ENCODE measurements at regions not wholly inside any gene's neighbourhood (a gene's known extent, or its start where the extent isn't known, plus 50 kb on each side); places are given as distances from the start of the nearest gene placed in this dataset.

DNA sequence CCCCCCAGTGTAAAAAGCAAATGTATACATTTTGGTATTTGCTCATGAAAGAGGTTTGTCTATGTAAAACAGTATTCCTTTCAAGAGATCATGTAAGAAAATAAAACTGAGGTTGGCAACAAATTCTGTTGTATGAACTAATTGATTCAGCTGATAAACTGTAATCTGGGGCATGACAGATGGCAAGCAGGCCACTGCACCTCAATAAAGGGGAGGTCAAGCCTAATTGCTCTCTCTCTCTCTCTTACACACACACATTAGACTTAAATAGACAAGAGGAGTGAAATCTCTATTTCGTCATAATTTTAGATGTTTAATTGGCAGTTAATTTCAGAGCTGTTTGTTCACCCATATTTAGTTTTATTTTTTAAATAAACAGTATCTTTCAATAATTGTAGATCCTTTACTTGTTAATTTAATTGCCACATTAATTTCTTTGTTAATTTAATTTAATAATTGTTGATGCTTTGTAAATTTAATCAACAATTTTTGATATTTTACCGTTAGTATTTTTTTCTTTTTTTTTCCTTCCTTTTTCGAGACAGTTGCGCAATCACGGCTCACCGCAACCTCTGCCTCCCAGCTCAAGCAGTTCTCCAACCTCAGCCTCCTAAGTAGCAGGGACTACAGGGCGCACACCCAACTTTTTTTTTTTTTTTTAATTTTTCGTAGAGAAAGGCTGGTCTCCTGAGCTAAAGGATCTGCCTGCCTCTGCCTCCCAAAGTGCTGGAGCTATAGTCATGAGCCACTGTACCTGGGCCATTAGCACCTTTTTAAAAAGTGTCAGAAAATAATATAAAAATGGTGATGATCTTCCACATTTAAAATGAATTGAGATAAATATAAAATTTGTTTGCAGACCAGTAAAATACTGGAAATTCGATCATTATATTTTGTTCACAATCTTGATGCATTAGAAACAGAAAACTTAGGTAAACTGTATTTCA lies 577.7 kb downstream of the SLC16A7 start:
- Histone ChIP-seq H3K36me3 (ENCODE audit: low read depth) (no peaks in the 10 kb centered on the region), H3K9me3 (ENCODE audit: insufficient read depth, low read depth) (peaks cover 6% of the 10 kb centered on the region; the same call in 1 of the 2 replicates), H3K4me3 (no peak overlapping the region), H3K4me2 (no peak overlapping the region), H3K27me3 (ENCODE audit: insufficient read depth, low read depth) (no peaks in the 10 kb centered on the region), H3K27ac (no peak overlapping the region), H3K79me2 (ENCODE audit: low read depth) (no peaks in the 10 kb centered on the region), H3F3A (ENCODE audit: insufficient read depth, low read depth) (no peaks in the 10 kb centered on the region; the same call in 1 of the 2 replicates), H2AFZ (no peak overlapping the region), H3K4me1 (replicated peaks; ENCODE audit: insufficient read depth) (peaks cover 13% of the 10 kb centered on the region), H3K9me2 (ENCODE audit: insufficient read depth) (no peaks in the 10 kb centered on the region), H4K20me1 (ENCODE audit: insufficient read depth) (no peaks in the 10 kb centered on the region)
- BruUV-seq (replicated peaks), result no TSS peak
- no peak for DNase-seq
- TF ChIP-seq CTCF (conservative IDR thresholded peaks at IDR 0.05) (no peak), EZH2 (IDR thresholded peaks at IDR 0.05; ENCODE audit: low read depth) (no peak)
- intact Hi-C loops (cut with micrococcal nuclease; ENCODE audit: unreplicated experiment), result no loop called here
- ChIA-PET POLR2A (ENCODE audit: unreplicated experiment) (no interaction called here), CTCF (no interaction called here)

- ChIA-PET CTCF (no interaction called here), POLR2A (ENCODE audit: unreplicated experiment) (no interaction called here)
- H3K9me3 ChIP-seq (ENCODE audit: insufficient read depth, low read depth), result peaks cover 6% of the 10 kb centered on the region; the same call in 1 of the 2 replicates
- no peaks in the 10 kb centered on the region for H3K27me3 ChIP-seq (ENCODE audit: insufficient read depth, low read depth)
- H3K9me2 ChIP-seq (ENCODE audit: insufficient read depth), result no peaks in the 10 kb centered on the region
- peaks cover 13% of the 10 kb centered on the region for H3K4me1 ChIP-seq (replicated peaks; ENCODE audit: insufficient read depth)
- TF ChIP-seq CTCF (conservative IDR thresholded peaks at IDR 0.05) (no peak), EZH2 (IDR thresholded peaks at IDR 0.05; ENCODE audit: low read depth) (no peak)
- H2AFZ ChIP-seq, result no peak overlapping the region
- no peaks in the 10 kb centered on the region; the same call in 1 of the 2 replicates for H3F3A ChIP-seq (ENCODE audit: insufficient read depth, low read depth)
- H3K36me3 ChIP-seq (ENCODE audit: low read depth), result no peaks in the 10 kb centered on the region
- intact Hi-C loops (cut with micrococcal nuclease; ENCODE audit: unreplicated experiment), result no loop called here
- BruUV-seq (replicated peaks), result no TSS peak
- no peak overlapping the region for H3K4me2 ChIP-seq
- DNase-seq, result no peak
- no peaks in the 10 kb centered on the region for H3K79me2 ChIP-seq (ENCODE audit: low read depth)
- no peak overlapping the region for H3K4me3 ChIP-seq
- no peaks in the 10 kb centered on the region for H4K20me1 ChIP-seq (ENCODE audit: insufficient read depth)
- H3K27ac ChIP-seq, result no peak overlapping the region
Measured at GRCh38 chr12:60174476-60174875, 578.6 kb downstream of the SLC16A7 start.

- peaks cover 13% of the 10 kb centered on the region for H3K4me1 ChIP-seq (replicated peaks; ENCODE audit: insufficient read depth)
- no peaks in the 10 kb centered on the region for H3K79me2 ChIP-seq (ENCODE audit: low read depth)
- TF ChIP-seq CTCF (conservative IDR thresholded peaks at IDR 0.05) (no peak), EZH2 (IDR thresholded peaks at IDR 0.05; ENCODE audit: low read depth) (no peak)
- H4K20me1 ChIP-seq (ENCODE audit: insufficient read depth), result no peaks in the 10 kb centered on the region
- intact Hi-C loops (cut with micrococcal nuclease; ENCODE audit: unreplicated experiment), result no loop called here
- ChIA-PET CTCF (no interaction called here), POLR2A (ENCODE audit: unreplicated experiment) (no interaction called here)
- H3K4me2 ChIP-seq, result no peak overlapping the region
- no peak for DNase-seq
- H3K36me3 ChIP-seq (ENCODE audit: low read depth), result no peaks in the 10 kb centered on the region
- H3K27me3 ChIP-seq (ENCODE audit: insufficient read depth, low read depth), result no peaks in the 10 kb centered on the region
- no TSS peak for BruUV-seq (replicated peaks)
- no peak overlapping the region for H3K27ac ChIP-seq
- H2AFZ ChIP-seq, result no peak overlapping the region
- no peaks in the 10 kb centered on the region for H3K9me2 ChIP-seq (ENCODE audit: insufficient read depth)
- H3F3A ChIP-seq (ENCODE audit: insufficient read depth, low read depth), result no peaks in the 10 kb centered on the region; the same call in 1 of the 2 replicates
- H3K9me3 ChIP-seq (ENCODE audit: insufficient read depth, low read depth), result peaks cover 6% of the 10 kb centered on the region; the same call in 1 of the 2 replicates
- H3K4me3 ChIP-seq, result no peak overlapping the region
Measured at GRCh38 chr12:60174941-60175340, 579.1 kb downstream of the SLC16A7 start.
